ENCODE measurements at regions not wholly inside any gene's neighbourhood (a gene's known extent, or its start where the extent isn't known, plus 50 kb on each side); places are given as distances from the start of the nearest gene placed in this dataset.

DNA sequence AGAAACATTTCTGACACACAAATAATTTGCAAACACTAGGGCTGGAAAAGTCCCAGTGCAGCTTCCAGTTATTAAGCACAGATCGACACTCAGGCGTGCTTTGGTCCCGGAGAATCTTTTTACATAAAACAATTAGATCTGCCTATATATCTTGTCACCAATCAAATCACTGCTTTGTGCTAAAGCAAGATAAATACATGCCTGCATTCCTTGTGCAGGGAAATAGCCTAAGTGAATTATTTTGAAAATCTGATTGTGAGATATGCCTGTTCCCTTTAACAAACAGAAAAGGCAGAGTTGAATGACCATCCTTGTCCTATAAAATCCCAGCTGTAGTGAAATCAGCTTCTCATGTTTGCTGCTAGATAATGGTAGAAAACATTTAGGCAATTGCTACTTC is 604.4 kb downstream of the CCDC171 start:
- H3K36me3 ChIP-seq: no peaks in the 10 kb centered on the region
- no peak overlapping the region for H3K27ac ChIP-seq
- intact Hi-C loops (cut with DNase I): no loop called here
- TF ChIP-seq CTCF (IDR thresholded peaks at IDR 0.05) (no peak), POLR2A (IDR thresholded peaks at IDR 0.05) (no peak)
- DNase-seq: no peak
- no peaks in the 10 kb centered on the region for H3K9me3 ChIP-seq
- H3K4me3 ChIP-seq: no peak overlapping the region
- no peaks in the 10 kb centered on the region for H3K27me3 ChIP-seq
- WGBS, 3 donors: 90 to 94% (median 93%) methylated on average over 3 of the region's 3 CpGs
- H3K4me1 ChIP-seq (ENCODE audit: insufficient read depth): no peaks in the 10 kb centered on the region

DNA sequence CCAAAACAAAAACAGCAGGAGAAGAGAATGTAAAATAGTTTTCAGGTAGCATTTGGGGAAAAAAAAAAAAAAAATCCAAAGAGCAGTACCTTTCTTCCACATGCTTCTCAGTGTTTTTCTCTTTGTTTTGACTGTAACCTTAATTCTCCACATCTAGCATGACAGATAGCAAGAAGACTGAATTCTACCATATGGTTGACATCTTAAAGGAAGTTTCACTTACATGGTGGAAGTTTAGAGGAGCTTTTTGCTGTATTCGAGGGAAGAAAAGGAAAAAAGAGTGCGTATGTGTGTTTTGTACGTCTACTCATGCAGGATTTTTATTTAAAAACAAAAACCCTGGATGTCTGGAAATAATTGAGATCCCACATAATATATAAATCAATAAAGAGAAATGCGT is 604.8 kb downstream of the CCDC171 start:
- Histone ChIP-seq H3K27me3 (no peaks in the 10 kb centered on the region), H3K4me1 (ENCODE audit: insufficient read depth) (no peaks in the 10 kb centered on the region), H3K36me3 (no peaks in the 10 kb centered on the region), H3K9me3 (no peaks in the 10 kb centered on the region), H3K4me3 (no peak overlapping the region), H3K27ac (no peak overlapping the region)
- TF ChIP-seq POLR2A (IDR thresholded peaks at IDR 0.05) (no peak), EP300 (IDR thresholded peaks at IDR 0.05) (no peak), CTCF (IDR thresholded peaks at IDR 0.05) (no peak)
- intact Hi-C loops (cut with DNase I): no loop called here
- DNase-seq: no peak
- 81 to 85% (median 81%) methylated on average over 4 of the region's 4 CpGs for WGBS, 3 donors

GRCh38 chr9:16158093-16158492 is 605.2 kb downstream of the CCDC171 start:
- DNase-seq: no peak
- no peak for TF ChIP-seq EP300 (IDR thresholded peaks at IDR 0.05)
- TF ChIP-seq POLR2A (IDR thresholded peaks at IDR 0.05): no peak
- TF ChIP-seq CTCF (IDR thresholded peaks at IDR 0.05): no peak
- 70 to 74% (median 73%) methylated on average over 9 of the region's 9 CpGs for WGBS, 3 donors
- Histone ChIP-seq H3K4me3 (no peak overlapping the region), H3K27me3 (no peaks in the 10 kb centered on the region), H3K36me3 (no peaks in the 10 kb centered on the region), H3K4me1 (ENCODE audit: insufficient read depth) (no peaks in the 10 kb centered on the region), H3K9me3 (no peaks in the 10 kb centered on the region), H3K27ac (no peak overlapping the region)
- intact Hi-C loops (cut with DNase I): no loop called here

GRCh38 chr9:16161483-16161882 is 608.6 kb downstream of the CCDC171 start:
- H3K36me3 ChIP-seq: no peaks in the 10 kb centered on the region
- no peaks in the 10 kb centered on the region for H3K4me1 ChIP-seq (ENCODE audit: insufficient read depth)
- TF ChIP-seq POLR2A (IDR thresholded peaks at IDR 0.05) (no peak), CTCF (IDR thresholded peaks at IDR 0.05) (no peak), EP300 (IDR thresholded peaks at IDR 0.05) (no peak)
- H3K4me3 ChIP-seq: no peak overlapping the region
- no peaks in the 10 kb centered on the region for H3K27me3 ChIP-seq
- 82 to 90% (median 87%) methylated on average over 6 of the region's 6 CpGs for WGBS, 3 donors
- no peak overlapping the region for H3K27ac ChIP-seq
- DNase-seq: no peak
- H3K9me3 ChIP-seq: no peaks in the 10 kb centered on the region
- intact Hi-C loops (cut with DNase I): no loop called here

GRCh38 chr9:16170119-16170518 is 617.3 kb downstream of the CCDC171 start:
- no peak for TF ChIP-seq EP300 (IDR thresholded peaks at IDR 0.05)
- TF ChIP-seq POLR2A (IDR thresholded peaks at IDR 0.05): no peak
- no peak for TF ChIP-seq CTCF (IDR thresholded peaks at IDR 0.05)
- Histone ChIP-seq H3K27me3 (no peaks in the 10 kb centered on the region), H3K4me1 (ENCODE audit: insufficient read depth) (peaks cover 7% of the 10 kb centered on the region), H3K9me3 (no peaks in the 10 kb centered on the region), H3K36me3 (no peaks in the 10 kb centered on the region), H3K27ac (no peak overlapping the region), H3K4me3 (no peak overlapping the region)
- 85 to 90% (median 86%) methylated on average over 3 of the region's 3 CpGs for WGBS, 3 donors
- DNase-seq: no peak
- intact Hi-C loops (cut with DNase I): no loop called here

Data from ovary (tissue), 7 donors.